WTC11 (cell line): ENCODE measurements at regions not wholly inside any gene's neighbourhood (a gene's known extent, or its start where the extent isn't known, plus 50 kb on each side); places are given as distances from the start of the nearest gene placed in this dataset.

Experiments
- ATAC-seq: fragments of 200-7000 bp; cut with Tn5 transposase; 2 replicates; pipeline ENCODE4 v1.10.0; 2021; ENCODE audit warnings: mild to moderate bottlenecking, moderate library complexity
- CTCF ChIA-PET: fragments of 300-600 bp; sonication (Branson Sonifier 250); formaldehyde crosslinking; loops from one replicate; lab custom pipeline; 2021; ENCODE audit warnings: antibody characterized with exemption; lab: Charles Lee
- POLR2A ChIA-PET: fragments of 350-600 bp; sonication (Branson Sonifier 250); formaldehyde crosslinking; loops from one replicate; lab custom pipeline; 2021; ENCODE audit warnings: antibody characterized with exemption; lab: Charles Lee
- DNase-seq: peaks from one replicate; pipeline ENCODE4 v3.0.0; 2021; ENCODE audit warnings: low spot score
- H3K27ac Mint-ChIP-seq: 2 replicates; pipeline ENCODE4 v1.8.0; 2021; ENCODE audit warnings: mixed read lengths
- H3K27me3 Mint-ChIP-seq: 2 replicates; pipeline ENCODE4 v1.8.0; 2021; ENCODE audit warnings: low read depth, mild to moderate bottlenecking, moderate library complexity, mixed read lengths
- H3K36me3 Mint-ChIP-seq: 2 replicates; pipeline ENCODE4 v1.8.0; 2021; ENCODE audit warnings: mixed read lengths
- H3K4me1 Mint-ChIP-seq: 2 replicates; pipeline ENCODE4 v1.8.0; 2022; ENCODE audit warnings: mixed read lengths
- H3K4me3 Mint-ChIP-seq: 2 replicates; pipeline ENCODE4 v1.8.0; 2021; ENCODE audit warnings: mild to moderate bottlenecking, moderate library complexity, mixed read lengths
- H3K9me3 Mint-ChIP-seq: 2 replicates; pipeline ENCODE4 v1.8.0; 2021; ENCODE audit warnings: mixed read lengths
- ARID4B ChIP-seq: sonication (generic); formaldehyde crosslinking; IDR thresholded peaks from 2 replicates; pipeline ENCODE4 v1.8.0; 2023; ENCODE audit warnings: missing genetic modification reagents, mild to moderate bottlenecking, borderline replicate concordance
- CDX4 ChIP-seq: fragments of 250-450 bp; sonication (Bioruptor Pico); IDR thresholded peaks from 2 replicates; pipeline ENCODE4 v1.9.0; 2021; ENCODE audit warnings: moderate library complexity, mild to moderate bottlenecking, inconsistent platforms, borderline replicate concordance
- GRHL2 ChIP-seq: fragments of 250-450 bp; sonication (Bioruptor Pico); IDR thresholded peaks from 2 replicates; pipeline ENCODE4 v1.8.0; 2022; ENCODE audit warnings: mild to moderate bottlenecking, moderate library complexity; ENCODE audit not compliant: insufficient replicate concordance, severe bottlenecking
- HMGA2 ChIP-seq: fragments of 250-450 bp; sonication (Bioruptor Pico); IDR thresholded peaks from 2 replicates; pipeline ENCODE4 v1.4.0; 2021; ENCODE audit warnings: mild to moderate bottlenecking, moderate library complexity
- MXD4 ChIP-seq: fragments of 250-450 bp; sonication (Bioruptor Pico); IDR thresholded peaks from 2 replicates; pipeline ENCODE4 v1.8.0; 2021; ENCODE audit warnings: mild to moderate bottlenecking, moderate library complexity, borderline replicate concordance
- NFYB ChIP-seq: sonication (generic); formaldehyde crosslinking; conservative IDR thresholded peaks from 2 replicates; pipeline ENCODE4 v1.8.0; 2022; ENCODE audit warnings: low read depth, missing genetic modification reagents
- TEAD1 ChIP-seq: sonication (generic); formaldehyde crosslinking; IDR thresholded peaks from 2 replicates; pipeline ENCODE4 v1.8.0; 2022; ENCODE audit warnings: mild to moderate bottlenecking, missing genetic modification reagents
- USF1 ChIP-seq: sonication (generic); formaldehyde crosslinking; IDR thresholded peaks from 2 replicates; pipeline ENCODE4 v1.8.0; 2022; ENCODE audit warnings: mild to moderate bottlenecking, missing genetic modification reagents
- USF2 ChIP-seq: sonication (generic); formaldehyde crosslinking; IDR thresholded peaks from 2 replicates; pipeline ENCODE4 v1.8.1; 2023; ENCODE audit warnings: mild to moderate bottlenecking, missing genetic modification reagents, moderate library complexity
- ZNF281 ChIP-seq: sonication (generic); formaldehyde crosslinking; IDR thresholded peaks from 2 replicates; pipeline ENCODE4 v1.8.0; 2023; ENCODE audit warnings: mild to moderate bottlenecking, missing genetic modification reagents
- ZNF317 ChIP-seq: sonication (generic); formaldehyde crosslinking; IDR thresholded peaks from 2 replicates; pipeline ENCODE4 v1.8.1; 2023; ENCODE audit warnings: low read depth, mild to moderate bottlenecking, moderate library complexity, missing genetic modification reagents, borderline replicate concordance
- ZNF532 ChIP-seq: fragments of 250-450 bp; sonication (Bioruptor Pico); IDR thresholded peaks from 2 replicates; pipeline ENCODE4 v1.9.0; 2021; ENCODE audit warnings: mild to moderate bottlenecking, borderline replicate concordance

- TF ChIP-seq ARID4B (CRISPR knock-in tag) (no peak), TEAD1 (CRISPR knock-in tag) (no peak), MXD4 (CRISPR knock-in tag) (no peak), NFYB (no peak)
- TF ChIP-seq, all 79 proteins: peak for 0
Measured at GRCh38 chr13:23955064-23955463, 57.8 kb upstream of the C1QTNF9B start (continued).

- ATAC-seq (no peak), DNase-seq (no peak)
- TF ChIP-seq CDX4 (CRISPR knock-in tag) = no peak
- TF ChIP-seq ZNF281 = no peak
- no peak for TF ChIP-seq GRHL2 (CRISPR knock-in tag)
- no peak for TF ChIP-seq HMGA2 (CRISPR knock-in tag)
- no peak for TF ChIP-seq USF1
- no peak for TF ChIP-seq USF2
- no peak for TF ChIP-seq ZNF317 (CRISPR knock-in tag)
- TF ChIP-seq TEAD1 (CRISPR knock-in tag) = no peak
- no peak for TF ChIP-seq ZNF532 (CRISPR knock-in tag)
- ChIA-PET POLR2A (no interaction called here), CTCF (interaction anchor here (1.2 kb wide), 1 partner anchor 24 kb away, joined by 3 read pairs; no protein-coding TSS in a partner anchor)
- Mint-ChIP-seq H3K27me3 (peaks cover 5% of the 10 kb centered on the region; the same call in 1 of the 2 replicates), H3K4me1 (peaks cover 13% of the 10 kb centered on the region), H3K27ac (no peak overlapping the region), H3K36me3 (no peaks in the 10 kb centered on the region), H3K9me3 (peaks cover 5% of the 10 kb centered on the region; the same call in 1 of the 2 replicates), H3K4me3 (no peak overlapping the region)
Measured at GRCh38 chr13:23956106-23956505, 58.8 kb upstream of the C1QTNF9B start.
